SK-N-MC (cell line): ENCODE measurements at regions not wholly inside any gene's neighbourhood (a gene's known extent, or its start where the extent isn't known, plus 50 kb on each side); places are given as distances from the start of the nearest gene placed in this dataset.

Source experiments
- EZH2 ChIP-seq: fragments of 200-600 bp; sonication (generic); IDR thresholded peaks from one replicate; pipeline ENCODE4 v1.6.1; 2017; ENCODE audit warnings: antibody characterized with exemption
- FOXP2 ChIP-seq: optimal IDR thresholded peaks from 2 replicates; pipeline ENCODE3; 2011; ENCODE audit warnings: mild to moderate bottlenecking, moderate library complexity; ENCODE audit not compliant: insufficient read depth; ENCODE audit errors: extremely low read length, control extremely low read depth
- POLR2AphosphoS5 ChIP-seq: IDR thresholded peaks from 2 replicates; pipeline ENCODE4 v1.6.1; 2012; ENCODE audit warnings: mild to moderate bottlenecking, low read depth, low read length, borderline replicate concordance

DNA sequence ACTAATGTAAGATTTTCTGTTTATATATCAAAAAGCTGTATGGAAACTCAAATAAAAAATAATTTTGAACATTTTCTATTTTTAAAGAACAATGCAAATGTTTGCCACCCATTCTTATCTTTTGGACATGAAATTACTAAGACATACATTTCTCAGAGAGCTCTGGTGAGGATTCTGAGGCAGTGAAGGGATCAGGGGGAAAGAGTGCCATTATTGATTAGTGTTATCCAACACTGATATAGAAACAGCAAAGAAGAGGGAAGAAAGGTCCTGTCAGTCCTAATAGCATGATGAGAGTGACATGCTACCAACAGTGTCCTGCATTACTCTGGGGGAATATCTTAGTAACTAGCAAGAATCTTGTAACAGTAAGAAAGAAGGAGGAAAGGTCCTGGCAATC, 282.2 kb downstream of the RPL10L start:
- TF ChIP-seq POLR2AphosphoS5 (no peak), EZH2 (no peak), FOXP2 (no peak)
